Thyroid gland (tissue), 4 donors: ENCODE measurements at regions not wholly inside any gene's neighbourhood (a gene's known extent, or its start where the extent isn't known, plus 50 kb on each side); places are given as distances from the start of the nearest gene placed in this dataset.

ENCODE experiments used
- DNase-seq, 2 donors: peaks; one replicate each; pipeline ENCODE4 v3.0.0-alpha.2; 2019
- H3K27ac ChIP-seq, 3 donors: fragments of 200-600 bp; sonication (generic); 1 replicate in 2 of 3; 2 replicates in 1 of 3; pipeline ENCODE4 v1.5.1; 2016 to 2019; ENCODE audit warnings: mild to moderate bottlenecking in 1 of 3, moderate library complexity in 1 of 3
- H3K27me3 ChIP-seq: fragments of 200-600 bp; sonication (generic); one replicate; pipeline ENCODE4 v1.5.1; 2019
- H3K36me3 ChIP-seq, 2 donors: fragments of 200-600 bp; sonication (generic); one replicate each; pipeline ENCODE4 v1.5.1; 2016 to 2019
- H3K4me1 ChIP-seq, 2 donors: fragments of 200-600 bp; sonication (generic); one replicate each; pipeline ENCODE4 v1.5.1; 2017 to 2019
- H3K4me3 ChIP-seq, 3 donors: fragments of 200-600 bp; sonication (generic); replicated peaks in 1 of 3; 1 replicate in 2 of 3; 2 replicates in 1 of 3; pipeline ENCODE4 v1.5.1; 2016; ENCODE audit warnings: mild to moderate bottlenecking in 1 of 3
- H3K9me3 ChIP-seq: fragments of 200-600 bp; sonication (generic); one replicate; pipeline ENCODE4 v1.5.1; 2017
- POLR2A ChIP-seq, 2 donors: fragments of 450-650 bp; IDR thresholded peaks; one replicate each; pipeline ENCODE4 v1.6.1; 2017; ENCODE audit warnings: antibody characterized with exemption in 2 of 2, mild to moderate bottlenecking in 2 of 2, moderate library complexity in 1 of 2
- WGBS, 2 donors: methylation state at CpG; one replicate each; pipeline ENCODE4 v1.1.5; 2017; 5-methylcytosine and 5-hydroxymethylcytosine counted together
- intact Hi-C: fragments of 100-400 bp; cut with DNase I; formaldehyde crosslinking; loops from one replicate; pipeline ENCODE4 v1.15.1; 2023
- TF ChIP-seq, protein P1 (sequence below), 6 experiments: fragments of 200-600 bp in 3 of 6; fragments of 450-650 bp in 3 of 6; sonication (generic) in 3 of 6; IDR thresholded peaks; one replicate each; pipeline ENCODE4 v1.5.1; 2016 to 2019; ENCODE audit warnings: antibody characterized with exemption in 6 of 6, mild to moderate bottlenecking in 2 of 6, inconsistent platforms in 1 of 6, moderate library complexity in 1 of 6

DNA sequence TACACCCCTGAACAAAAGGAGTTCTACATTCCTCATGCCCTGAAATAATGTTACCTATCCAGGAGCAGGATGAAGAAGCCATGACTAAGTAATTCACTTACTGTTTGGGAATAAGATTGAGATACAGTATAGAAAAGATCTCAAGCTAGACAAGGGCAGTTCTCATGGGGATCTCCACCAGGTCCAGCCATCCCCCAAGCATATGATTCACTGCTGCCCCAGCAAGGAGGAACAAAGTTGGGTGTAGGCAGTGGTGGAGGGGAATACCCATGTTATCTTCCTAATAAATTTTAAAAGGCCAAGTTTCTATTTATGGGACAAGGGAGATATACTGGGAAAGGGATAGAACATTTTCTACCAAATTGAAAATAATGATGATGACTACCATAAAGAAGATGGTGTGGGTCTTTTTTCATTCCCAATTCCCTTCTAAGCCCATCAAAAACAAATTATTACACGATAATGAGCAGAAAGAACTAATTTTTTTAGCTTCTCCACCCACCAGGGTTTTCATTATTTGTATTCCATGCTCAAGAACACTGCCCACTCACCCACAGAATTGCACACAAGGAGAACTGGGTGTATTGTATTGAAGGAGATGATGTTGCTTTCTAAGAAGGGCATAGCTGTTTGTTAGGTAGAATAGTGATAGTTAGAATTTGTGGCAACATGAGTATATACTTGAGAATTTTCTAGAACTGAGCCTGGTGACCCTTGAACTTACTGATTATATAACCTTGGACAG is 204.6 kb downstream of the BTG1 start:
- Histone ChIP-seq H3K27ac (no peak overlapping the region), H3K27me3 (no peaks in the 10 kb centered on the region), H3K4me3 (no peak overlapping the region), H3K4me1 (no peaks in the 10 kb centered on the region), H3K9me3 (no peaks in the 10 kb centered on the region), H3K36me3 (no peaks in the 10 kb centered on the region)
- DNase-seq = no peak
- TF ChIP-seq, protein P1, sequence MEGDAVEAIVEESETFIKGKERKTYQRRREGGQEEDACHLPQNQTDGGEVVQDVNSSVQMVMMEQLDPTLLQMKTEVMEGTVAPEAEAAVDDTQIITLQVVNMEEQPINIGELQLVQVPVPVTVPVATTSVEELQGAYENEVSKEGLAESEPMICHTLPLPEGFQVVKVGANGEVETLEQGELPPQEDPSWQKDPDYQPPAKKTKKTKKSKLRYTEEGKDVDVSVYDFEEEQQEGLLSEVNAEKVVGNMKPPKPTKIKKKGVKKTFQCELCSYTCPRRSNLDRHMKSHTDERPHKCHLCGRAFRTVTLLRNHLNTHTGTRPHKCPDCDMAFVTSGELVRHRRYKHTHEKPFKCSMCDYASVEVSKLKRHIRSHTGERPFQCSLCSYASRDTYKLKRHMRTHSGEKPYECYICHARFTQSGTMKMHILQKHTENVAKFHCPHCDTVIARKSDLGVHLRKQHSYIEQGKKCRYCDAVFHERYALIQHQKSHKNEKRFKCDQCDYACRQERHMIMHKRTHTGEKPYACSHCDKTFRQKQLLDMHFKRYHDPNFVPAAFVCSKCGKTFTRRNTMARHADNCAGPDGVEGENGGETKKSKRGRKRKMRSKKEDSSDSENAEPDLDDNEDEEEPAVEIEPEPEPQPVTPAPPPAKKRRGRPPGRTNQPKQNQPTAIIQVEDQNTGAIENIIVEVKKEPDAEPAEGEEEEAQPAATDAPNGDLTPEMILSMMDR (IDR thresholded peaks at IDR 0.05) = no peak
- no peak for TF ChIP-seq POLR2A (IDR thresholded peaks at IDR 0.05)
- 73 to 75% methylated on average over 1 of the region's 1 CpG for WGBS, 2 donors
- intact Hi-C loops = no loop called here

DNA sequence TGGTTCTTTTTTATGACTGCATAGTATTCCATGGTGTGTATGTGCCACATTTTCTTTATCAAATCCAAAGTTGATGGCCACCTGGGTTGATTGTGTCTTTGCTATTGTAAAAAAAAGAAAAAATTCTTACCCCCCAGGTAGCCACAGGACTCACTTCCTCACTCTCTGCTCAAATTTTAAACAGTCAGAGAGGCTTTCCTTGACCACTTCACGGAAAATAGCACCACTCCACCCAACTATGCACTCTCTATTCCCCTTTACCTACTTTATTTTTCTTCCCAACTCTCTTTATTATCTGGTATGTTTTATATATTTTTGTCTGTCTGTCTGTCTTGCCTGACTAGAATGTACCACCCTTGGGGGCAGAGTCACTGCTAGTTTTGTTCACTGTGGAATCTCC is 205.3 kb downstream of the BTG1 start:
- TF ChIP-seq, protein P1 (IDR thresholded peaks at IDR 0.05) = no peak
- no peak for TF ChIP-seq POLR2A (IDR thresholded peaks at IDR 0.05)
- Histone ChIP-seq H3K4me3 (no peak overlapping the region), H3K27ac (no peak overlapping the region), H3K36me3 (no peaks in the 10 kb centered on the region), H3K4me1 (no peaks in the 10 kb centered on the region), H3K9me3 (no peaks in the 10 kb centered on the region), H3K27me3 (no peaks in the 10 kb centered on the region)
- intact Hi-C loops = no loop called here
- WGBS, 2 donors = 91 to 94% methylated on average over 1 of the region's 1 CpG
- DNase-seq = no peak

DNA sequence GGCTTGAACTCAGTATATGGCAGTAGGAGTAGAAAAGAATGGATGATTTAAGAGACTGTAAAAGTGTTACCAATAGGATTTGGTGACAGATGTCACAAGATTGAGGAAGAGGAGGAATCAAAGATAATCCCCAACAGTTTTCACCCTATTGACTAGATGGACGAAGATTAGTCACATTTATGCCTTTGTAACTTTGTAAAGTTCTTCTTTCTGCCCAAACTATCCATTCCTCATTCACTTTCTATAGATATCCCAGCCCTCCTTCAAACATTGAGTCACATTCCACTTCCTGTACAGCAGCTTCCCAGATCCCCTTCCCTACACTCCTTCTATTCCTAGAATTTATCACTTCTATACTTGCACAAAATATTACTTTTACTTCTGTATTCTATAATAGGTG is 207.9 kb downstream of the BTG1 start:
- H3K36me3 ChIP-seq = no peaks in the 10 kb centered on the region
- no peak overlapping the region for H3K27ac ChIP-seq
- 94 to 96% methylated on average over 1 of the region's 1 CpG for WGBS, 2 donors
- H3K9me3 ChIP-seq = no peaks in the 10 kb centered on the region
- no peaks in the 10 kb centered on the region for H3K27me3 ChIP-seq
- H3K4me1 ChIP-seq = no peaks in the 10 kb centered on the region
- no peak for DNase-seq
- no peak for TF ChIP-seq POLR2A (IDR thresholded peaks at IDR 0.05)
- TF ChIP-seq, protein P1 (IDR thresholded peaks at IDR 0.05) = no peak
- H3K4me3 ChIP-seq = no peak overlapping the region
- intact Hi-C loops = no loop called here

DNA sequence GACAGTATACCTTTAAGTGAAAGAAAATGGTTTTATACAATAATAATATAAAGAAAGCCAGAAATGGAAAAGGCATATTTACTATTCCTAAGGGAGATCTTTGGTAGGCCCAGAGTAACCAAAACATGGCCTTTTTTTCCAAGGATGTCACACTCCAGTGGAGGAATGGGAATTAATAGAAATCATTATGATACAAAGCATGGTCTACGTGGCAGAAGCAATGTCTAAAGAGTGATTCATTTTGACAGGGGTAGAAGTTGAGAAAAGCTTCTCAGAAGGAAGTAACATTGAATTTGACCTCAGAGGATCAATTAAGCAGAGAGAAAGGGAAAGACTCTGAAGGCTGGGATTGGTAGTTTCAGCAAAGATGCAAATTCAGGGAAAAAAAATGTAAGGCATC is 208.6 kb downstream of the BTG1 start:
- no peaks in the 10 kb centered on the region for H3K4me1 ChIP-seq
- no peak overlapping the region for H3K27ac ChIP-seq
- H3K9me3 ChIP-seq = no peaks in the 10 kb centered on the region
- H3K36me3 ChIP-seq = no peaks in the 10 kb centered on the region
- H3K4me3 ChIP-seq = no peak overlapping the region
- H3K27me3 ChIP-seq = no peaks in the 10 kb centered on the region
- no peak for DNase-seq
- intact Hi-C loops = no loop called here
- TF ChIP-seq, protein P1 (IDR thresholded peaks at IDR 0.05) = no peak
- no peak for TF ChIP-seq POLR2A (IDR thresholded peaks at IDR 0.05)
- WGBS, 2 donors = 89 to 94% methylated on average over 1 of the region's 1 CpG

DNA sequence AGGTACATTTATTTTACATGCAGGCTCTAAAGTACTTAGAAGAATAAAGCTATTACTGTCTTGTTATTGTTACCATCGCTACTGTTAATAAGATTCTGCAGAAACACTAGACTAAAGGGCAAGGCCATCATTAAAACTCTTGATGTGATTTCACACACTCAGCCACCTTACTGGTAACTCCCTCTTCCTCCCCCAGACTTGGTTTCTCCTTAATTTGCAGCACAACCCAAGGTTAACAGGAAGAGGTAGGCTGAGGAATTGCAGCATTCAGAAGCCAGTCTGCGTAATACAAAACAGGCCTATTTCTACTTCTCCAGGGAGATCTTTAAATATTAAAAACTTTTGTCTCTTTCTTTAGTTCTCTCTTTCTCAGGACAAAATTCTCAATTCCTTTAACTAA is 210.3 kb downstream of the BTG1 start:
- H3K9me3 ChIP-seq = no peaks in the 10 kb centered on the region
- 98% methylated on average over 2 of the region's 2 CpGs for WGBS, 2 donors
- H3K4me3 ChIP-seq = no peak overlapping the region
- peaks cover 0 to 5% of the 10 kb centered on the region in 2 donors for H3K4me1 ChIP-seq
- TF ChIP-seq POLR2A (IDR thresholded peaks at IDR 0.05) = no peak
- TF ChIP-seq, protein P1 (IDR thresholded peaks at IDR 0.05) = no peak
- H3K36me3 ChIP-seq = no peaks in the 10 kb centered on the region
- H3K27me3 ChIP-seq = no peaks in the 10 kb centered on the region
- H3K27ac ChIP-seq = no peak overlapping the region
- DNase-seq = no peak
- intact Hi-C loops = no loop called here
